ENCODE measurements at regions not wholly inside any gene's neighbourhood (a gene's known extent, or its start where the extent isn't known, plus 50 kb on each side); places are given as distances from the start of the nearest gene placed in this dataset.

GRCh38 chr20:22352019-22352418, 232.4 kb downstream of the FOXA2 start:
- no peak for DNase-seq (ENCODE audit: low spot score)
- Histone ChIP-seq H3K36me3 (ENCODE audit: control insufficient read depth in 4 of 4, insufficient read depth in 3 of 4, low read depth in 1 of 4, low read length in 3 of 4) (no peaks in the 10 kb centered on the region), H3K9ac (ENCODE audit: low read depth in 1 of 2, low read length in 2 of 2) (no peak overlapping the region), H3K4me1 (ENCODE audit: control insufficient read depth in 4 of 4, insufficient read depth in 4 of 4, low read length in 3 of 4) (no peaks in the 10 kb centered on the region), H3K27ac (ENCODE audit: low read depth in 1 of 2, low read length in 2 of 2) (no peak overlapping the region), H3K4me3 (ENCODE audit: low read depth in 1 of 3, low read length in 3 of 3) (no peak overlapping the region), H3K9me3 (ENCODE audit: control insufficient read depth in 4 of 4, low read length in 3 of 4) (no peaks in the 10 kb centered on the region), H3K27me3 (ENCODE audit: control insufficient read depth in 4 of 4, insufficient read depth in 4 of 4, low read length in 3 of 4) (no peaks in the 10 kb centered on the region)
- TF ChIP-seq RXRA (IDR thresholded peaks at IDR 0.05) (peak in 1 of 2 donors; percentile 11), RAD21 (IDR thresholded peaks at IDR 0.05) (no peak)
- 85% methylated on average over 3 of the region's 3 CpGs for WGBS

GRCh38 chr20:22350624-22351023, 233.7 kb downstream of the FOXA2 start:
- H3K36me3 ChIP-seq (ENCODE audit: control insufficient read depth in 4 of 4, insufficient read depth in 3 of 4, low read depth in 1 of 4, low read length in 3 of 4), result no peaks in the 10 kb centered on the region
- no peaks in the 10 kb centered on the region for H3K4me1 ChIP-seq (ENCODE audit: control insufficient read depth in 4 of 4, insufficient read depth in 4 of 4, low read length in 3 of 4)
- no peak overlapping the region for H3K4me3 ChIP-seq (ENCODE audit: low read depth in 1 of 3, low read length in 3 of 3)
- no peak overlapping the region for H3K27ac ChIP-seq (ENCODE audit: low read depth in 1 of 2, low read length in 2 of 2)
- no peaks in the 10 kb centered on the region for H3K27me3 ChIP-seq (ENCODE audit: control insufficient read depth in 4 of 4, insufficient read depth in 4 of 4, low read length in 3 of 4)
- no peak for DNase-seq (ENCODE audit: low spot score)
- no peak overlapping the region for H3K9ac ChIP-seq (ENCODE audit: low read depth in 1 of 2, low read length in 2 of 2)
- no peaks in the 10 kb centered on the region for H3K9me3 ChIP-seq (ENCODE audit: control insufficient read depth in 4 of 4, low read length in 3 of 4)
- no peak for TF ChIP-seq RXRA (IDR thresholded peaks at IDR 0.05)
- no peak for TF ChIP-seq JUND (IDR thresholded peaks at IDR 0.05)
- TF ChIP-seq EGR1 (IDR thresholded peaks at IDR 0.05; ENCODE audit: low read depth in 2 of 2), result no peak
- TF ChIP-seq HNF4A (conservative IDR thresholded peaks at IDR 0.05), result no peak
- no peak for TF ChIP-seq MAX (IDR thresholded peaks at IDR 0.05)
- TF ChIP-seq FOXA1 (IDR thresholded peaks at IDR 0.05), result no peak
- TF ChIP-seq REST (IDR thresholded peaks at IDR 0.05), result no peak
- no peak for TF ChIP-seq CTCF (IDR thresholded peaks at IDR 0.05; ENCODE audit: low read depth, low read length, missing input control)
- TF ChIP-seq RAD21 (IDR thresholded peaks at IDR 0.05), result no peak
- TF ChIP-seq NR2F2 (IDR thresholded peaks at IDR 0.05), result no peak
- no peak for TF ChIP-seq FOXA2 (IDR thresholded peaks at IDR 0.05)
- no peak for TF ChIP-seq ZBTB33 (IDR thresholded peaks at IDR 0.05)
- TF ChIP-seq TAF1 (conservative IDR thresholded peaks at IDR 0.05), result no peak
- TF ChIP-seq ATF3 (IDR thresholded peaks at IDR 0.05), result no peak
- TF ChIP-seq HNF4G (IDR thresholded peaks at IDR 0.05), result no peak
- TF ChIP-seq YY1 (IDR thresholded peaks at IDR 0.05), result no peak
- TF ChIP-seq GABPA (IDR thresholded peaks at IDR 0.05 in 1 of 2, conservative IDR thresholded peaks at IDR 0.05 in 1 of 2), result no peak
- TF ChIP-seq SP1 (IDR thresholded peaks at IDR 0.05), result no peak
- WGBS, result 88% methylated on average over 4 of the region's 4 CpGs

All from liver (tissue), 8 donors.